SU-DHL-6 (cell line): ENCODE measurements at regions not wholly inside any gene's neighbourhood (a gene's known extent, or its start where the extent isn't known, plus 50 kb on each side); places are given as distances from the start of the nearest gene placed in this dataset.

Experiments used
- EZH2phosphoT487 ChIP-seq: fragments of 200-600 bp; sonication (generic), shearing (Covaris generic); conservative IDR thresholded peaks from 2 replicates; pipeline ENCODE4 v1.6.1; 2018; ENCODE audit warnings: mild to moderate bottlenecking, antibody characterized with exemption, low read length, moderate library complexity, mixed read lengths
- TF ChIP-seq, protein P1 (sequence below): fragments of 200-600 bp; sonication (generic); IDR thresholded peaks from one replicate; pipeline ENCODE4 v1.5.1; 2017; ENCODE audit warnings: antibody characterized with exemption, mild to moderate bottlenecking, low read length, moderate library complexity; ENCODE audit not compliant: insufficient read depth, poor library complexity, severe bottlenecking

- TF ChIP-seq, protein P1, sequence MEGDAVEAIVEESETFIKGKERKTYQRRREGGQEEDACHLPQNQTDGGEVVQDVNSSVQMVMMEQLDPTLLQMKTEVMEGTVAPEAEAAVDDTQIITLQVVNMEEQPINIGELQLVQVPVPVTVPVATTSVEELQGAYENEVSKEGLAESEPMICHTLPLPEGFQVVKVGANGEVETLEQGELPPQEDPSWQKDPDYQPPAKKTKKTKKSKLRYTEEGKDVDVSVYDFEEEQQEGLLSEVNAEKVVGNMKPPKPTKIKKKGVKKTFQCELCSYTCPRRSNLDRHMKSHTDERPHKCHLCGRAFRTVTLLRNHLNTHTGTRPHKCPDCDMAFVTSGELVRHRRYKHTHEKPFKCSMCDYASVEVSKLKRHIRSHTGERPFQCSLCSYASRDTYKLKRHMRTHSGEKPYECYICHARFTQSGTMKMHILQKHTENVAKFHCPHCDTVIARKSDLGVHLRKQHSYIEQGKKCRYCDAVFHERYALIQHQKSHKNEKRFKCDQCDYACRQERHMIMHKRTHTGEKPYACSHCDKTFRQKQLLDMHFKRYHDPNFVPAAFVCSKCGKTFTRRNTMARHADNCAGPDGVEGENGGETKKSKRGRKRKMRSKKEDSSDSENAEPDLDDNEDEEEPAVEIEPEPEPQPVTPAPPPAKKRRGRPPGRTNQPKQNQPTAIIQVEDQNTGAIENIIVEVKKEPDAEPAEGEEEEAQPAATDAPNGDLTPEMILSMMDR = no peak
- TF ChIP-seq EZH2phosphoT487 = no peak
Measured at GRCh38 chr2:234324116-234324515, 172.8 kb downstream of the ARL4C start.
